Transverse colon (tissue), 4 donors: ENCODE measurements at regions not wholly inside any gene's neighbourhood (a gene's known extent, or its start where the extent isn't known, plus 50 kb on each side); places are given as distances from the start of the nearest gene placed in this dataset.
A peak's percentile ranks its signal among the peaks of the same experiment; 100 is the strongest.

Experiments
- DNase-seq: peaks from one replicate; pipeline ENCODE4 v3.0.0-alpha.2; 2019
- H3K27ac ChIP-seq, 4 donors: fragments of 200-600 bp; sonication (generic); 2 replicates each; pipeline ENCODE4 v1.5.1; 2016 to 2018; ENCODE audit warnings: inconsistent platforms in 4 of 4
- H3K27me3 ChIP-seq: fragments of 200-600 bp; sonication (generic); 2 replicates; pipeline ENCODE4 v1.5.1; 2017; ENCODE audit warnings: inconsistent platforms
- H3K36me3 ChIP-seq, 4 donors: fragments of 200-600 bp; sonication (generic); 2 replicates each; pipeline ENCODE4 v1.5.1; 2017 to 2019; ENCODE audit warnings: inconsistent platforms in 4 of 4
- H3K4me1 ChIP-seq, 4 donors: fragments of 200-600 bp; sonication (generic); 2 replicates each; pipeline ENCODE4 v1.5.1; 2017 to 2020; ENCODE audit warnings: inconsistent platforms in 4 of 4
- H3K4me3 ChIP-seq, 4 donors: fragments of 200-600 bp; sonication (generic); 1 replicate in 1 of 4; 2 replicates in 3 of 4; pipeline versions ENCODE4 v1.5.1 to v1.6.1; 2017 to 2019; ENCODE audit warnings: inconsistent platforms in 4 of 4
- H3K9me3 ChIP-seq, 2 donors: fragments of 200-600 bp; sonication (generic); 2 replicates each; pipeline ENCODE4 v1.5.1; 2017 to 2019; ENCODE audit warnings: inconsistent platforms in 2 of 2
- EP300 ChIP-seq: sonication (generic); formaldehyde crosslinking; IDR thresholded peaks from one replicate; pipeline ENCODE4 v1.6.1; 2017; ENCODE audit warnings: antibody characterized with exemption, low read depth
- POLR2A ChIP-seq: fragments of 450-650 bp; IDR thresholded peaks from one replicate; pipeline ENCODE4 v1.6.1; 2016; ENCODE audit warnings: antibody characterized with exemption, mild to moderate bottlenecking, moderate library complexity
- POLR2AphosphoS5 ChIP-seq, 3 donors: sonication (generic); formaldehyde crosslinking; IDR thresholded peaks; one replicate each; pipeline ENCODE4 v1.6.1; 2016; ENCODE audit warnings: antibody characterized with exemption in 3 of 3
- WGBS, 2 donors: methylation state at CpG; one replicate each; pipeline ENCODE4 v1.1.5; 2018; ENCODE audit warnings: low coverage in 1 of 2; 5-methylcytosine and 5-hydroxymethylcytosine counted together
- in situ Hi-C, 4 donors: fragments of 200-750 bp; cut with MboI; loops; one replicate each; pipeline versions ENCODE4 v1.15.0 to v1.15.1; 2017; ENCODE audit warnings: low sequenced_read_pairs in 3 of 4, low pct_ligation_motif_present in 1 of 4, low pct_unique_long_range_greater_than_20kb in 1 of 4
- intact Hi-C: fragments of 100-400 bp; cut with DNase I; formaldehyde crosslinking; loops from one replicate; pipeline ENCODE4 v1.15.1; 2023; ENCODE audit warnings: low total_unique reads
- TF ChIP-seq, protein P1 (sequence below), 5 experiments: fragments of 200-600 bp in 3 of 5; fragments of 450-650 bp in 2 of 5; sonication (generic) in 3 of 5; IDR thresholded peaks; 1 replicate in 2 of 5; 2 replicates in 3 of 5; pipeline ENCODE4 v1.5.1; 2016 to 2017; ENCODE audit warnings: antibody characterized with exemption in 5 of 5, inconsistent platforms in 3 of 5, mild to moderate bottlenecking in 2 of 5, moderate library complexity in 1 of 5

DNA sequence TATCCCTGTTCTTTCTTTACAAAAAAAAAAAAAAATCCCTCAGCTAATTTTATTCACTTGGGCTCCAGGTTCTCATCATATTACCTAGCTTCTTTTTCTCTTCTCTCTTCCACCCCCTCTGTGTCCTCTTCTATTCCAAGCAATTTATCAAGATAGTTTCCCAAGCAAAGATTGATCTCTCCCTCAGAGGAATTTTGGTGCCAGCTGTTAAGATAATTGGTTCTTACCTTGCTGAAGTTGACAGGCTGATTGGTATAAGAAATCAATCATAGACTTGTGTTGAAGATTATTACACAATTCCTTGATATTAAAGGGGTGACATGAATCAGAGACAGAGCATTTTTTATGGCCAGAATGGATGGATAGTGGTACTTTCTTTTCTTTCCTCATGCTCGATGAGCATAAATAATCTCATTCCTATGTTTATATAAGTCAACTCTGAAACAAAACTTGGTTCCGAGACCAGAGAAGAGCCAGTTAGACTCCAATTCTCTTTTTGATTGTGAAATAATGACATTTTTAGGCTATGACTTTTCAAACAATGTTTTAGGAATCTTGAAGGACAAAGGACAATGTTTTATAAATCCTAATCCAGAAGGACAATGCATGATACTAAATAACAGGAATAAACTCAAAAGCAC lies 264.1 kb upstream of the PRKD1 start:
- intact Hi-C loops: no loop called here
- no peaks in the 10 kb centered on the region for H3K27me3 ChIP-seq

GRCh38 chr14:30193101-30193500 lies 265.5 kb upstream of the PRKD1 start:
- TF ChIP-seq POLR2AphosphoS5 (IDR thresholded peaks at IDR 0.05) (no peak), POLR2A (no peak), EP300 (no peak)
- TF ChIP-seq, protein P1, sequence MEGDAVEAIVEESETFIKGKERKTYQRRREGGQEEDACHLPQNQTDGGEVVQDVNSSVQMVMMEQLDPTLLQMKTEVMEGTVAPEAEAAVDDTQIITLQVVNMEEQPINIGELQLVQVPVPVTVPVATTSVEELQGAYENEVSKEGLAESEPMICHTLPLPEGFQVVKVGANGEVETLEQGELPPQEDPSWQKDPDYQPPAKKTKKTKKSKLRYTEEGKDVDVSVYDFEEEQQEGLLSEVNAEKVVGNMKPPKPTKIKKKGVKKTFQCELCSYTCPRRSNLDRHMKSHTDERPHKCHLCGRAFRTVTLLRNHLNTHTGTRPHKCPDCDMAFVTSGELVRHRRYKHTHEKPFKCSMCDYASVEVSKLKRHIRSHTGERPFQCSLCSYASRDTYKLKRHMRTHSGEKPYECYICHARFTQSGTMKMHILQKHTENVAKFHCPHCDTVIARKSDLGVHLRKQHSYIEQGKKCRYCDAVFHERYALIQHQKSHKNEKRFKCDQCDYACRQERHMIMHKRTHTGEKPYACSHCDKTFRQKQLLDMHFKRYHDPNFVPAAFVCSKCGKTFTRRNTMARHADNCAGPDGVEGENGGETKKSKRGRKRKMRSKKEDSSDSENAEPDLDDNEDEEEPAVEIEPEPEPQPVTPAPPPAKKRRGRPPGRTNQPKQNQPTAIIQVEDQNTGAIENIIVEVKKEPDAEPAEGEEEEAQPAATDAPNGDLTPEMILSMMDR (IDR thresholded peaks at IDR 0.05): no peak
- no peak overlapping the region for H3K4me3 ChIP-seq
- H3K4me1 ChIP-seq: no peaks in the 10 kb centered on the region
- H3K27me3 ChIP-seq: no peaks in the 10 kb centered on the region
- DNase-seq: no peak
- no peaks in the 10 kb centered on the region for H3K9me3 ChIP-seq
- H3K27ac ChIP-seq: peak overlapping the region in 3 of 4 donors; percentile 18 to 69 (median 50)
- no peaks in the 10 kb centered on the region for H3K36me3 ChIP-seq
- intact Hi-C loops (no loop called here), in situ Hi-C loops (no loop called here)
- 71 to 80% methylated on average over 4 of the region's 4 CpGs for WGBS, 2 donors

More for the DNA sequence above, 264.1 kb upstream of the PRKD1 start:
- no peak overlapping the region for H3K27ac ChIP-seq
- in situ Hi-C loops: no loop called here
- no peaks in the 10 kb centered on the region for H3K36me3 ChIP-seq
- H3K4me1 ChIP-seq: no peaks in the 10 kb centered on the region
- TF ChIP-seq EP300: no peak
- H3K9me3 ChIP-seq: no peaks in the 10 kb centered on the region
- H3K4me3 ChIP-seq: no peak overlapping the region
- DNase-seq: no peak
- 58 to 75% methylated on average over 2 of the region's 2 CpGs for WGBS, 2 donors

GRCh38 chr14:30193845-30194501 lies 266.3 kb upstream of the PRKD1 start:
- peak overlapping the region; percentile 18 to 69 (median 49) for H3K27ac ChIP-seq
- TF ChIP-seq POLR2AphosphoS5 (IDR thresholded peaks at IDR 0.05): no peak
- no peak for TF ChIP-seq EP300
- TF ChIP-seq POLR2A: no peak
- TF ChIP-seq, protein P1 (IDR thresholded peaks at IDR 0.05): no peak
- no peaks in the 10 kb centered on the region for H3K9me3 ChIP-seq
- no peak for DNase-seq
- whole genome bisulfite sequencing, 2 donors: 51 to 62% methylated on average over 4 of the region's 4 CpGs
- intact Hi-C loops: no loop called here
- H3K36me3 ChIP-seq: no peaks in the 10 kb centered on the region
- H3K4me3 ChIP-seq: no peak overlapping the region
- in situ Hi-C loops: no loop called here
- no peaks in the 10 kb centered on the region for H3K27me3 ChIP-seq
- no peaks in the 10 kb centered on the region for H3K4me1 ChIP-seq

- no peak for DNase-seq
- Histone ChIP-seq H3K9me3 (no peaks in the 10 kb centered on the region), H3K27ac (peak overlapping the region; percentile 42 to 69 (median 53)), H3K4me3 (no peak overlapping the region), H3K36me3 (no peaks in the 10 kb centered on the region), H3K4me1 (no peaks in the 10 kb centered on the region), H3K27me3 (no peaks in the 10 kb centered on the region)
- in situ Hi-C loops (no loop called here), intact Hi-C loops (no loop called here)
- 59 to 63% methylated on average over 2 of the region's 2 CpGs for WGBS, 2 donors
- TF ChIP-seq POLR2AphosphoS5 (IDR thresholded peaks at IDR 0.05): no peak
- no peak for TF ChIP-seq EP300
- TF ChIP-seq, protein P1 (IDR thresholded peaks at IDR 0.05): no peak
- TF ChIP-seq POLR2A: no peak
Measured at GRCh38 chr14:30194741-30195148, 267.1 kb upstream of the PRKD1 start.
